ENCODE measurements at regions not wholly inside any gene's neighbourhood (a gene's known extent, or its start where the extent isn't known, plus 50 kb on each side); places are given as distances from the start of the nearest gene placed in this dataset.

- TF ChIP-seq ZNF449 (tag by site-specific recombination; IDR thresholded peaks at IDR 0.05) (no peak), BCL11A (tag by site-specific recombination; IDR thresholded peaks at IDR 0.05; ENCODE audit: low read depth) (no peak), ZNF521 (tag by site-specific recombination; IDR thresholded peaks at IDR 0.05) (no peak), REST (tag by site-specific recombination; IDR thresholded peaks at IDR 0.05) (no peak)
Measured at GRCh38 chr17:17412326-17412725, 64.5 kb upstream of the MED9 start (continued).

GRCh38 chr17:17413215-17413792 is 63.5 kb upstream of the MED9 start:
- no peak for TF ChIP-seq OSR2 (tag by site-specific recombination; IDR thresholded peaks at IDR 0.05)
- TF ChIP-seq TSHZ1 (tag by site-specific recombination; IDR thresholded peaks at IDR 0.05; ENCODE audit: borderline replicate concordance) = no peak
- TF ChIP-seq ZNF324 (tag by site-specific recombination; IDR thresholded peaks at IDR 0.05) = no peak
- TF ChIP-seq ZNF16 (tag by site-specific recombination; IDR thresholded peaks at IDR 0.05; ENCODE audit: low read depth) = no peak
- TF ChIP-seq ZNF26 (tag by site-specific recombination; IDR thresholded peaks at IDR 0.05) = no peak
- TF ChIP-seq ZSCAN4 (tag by site-specific recombination; IDR thresholded peaks at IDR 0.05) = no peak
- peak; percentile 76 for TF ChIP-seq ZNF146 (tag by site-specific recombination; IDR thresholded peaks at IDR 0.05)
- TF ChIP-seq PBX3 (CRISPR knock-in tag; IDR thresholded peaks at IDR 0.05) = no peak
- TF ChIP-seq ZNF670 (tag by site-specific recombination; IDR thresholded peaks at IDR 0.05; ENCODE audit: low read depth) = no peak
- Histone ChIP-seq H3K27ac (ENCODE audit: extremely low read depth, low read depth, low read length) (no peak overlapping the region), H3K36me3 (ENCODE audit: control insufficient read depth in 2 of 2, insufficient read depth in 1 of 2, low read length in 2 of 2) (no peaks in the 10 kb centered on the region), H3K4me1 (ENCODE audit: control insufficient read depth, insufficient read depth, low read length) (no peaks in the 10 kb centered on the region), H3K9me3 (ENCODE audit: control insufficient read depth, insufficient read depth, low read depth, low read length) (no peaks in the 10 kb centered on the region), H3K4me3 (ENCODE audit: low read depth, low read length) (no peak overlapping the region)
- CTCF ChIA-PET = interaction anchor here (0.7 to 1.3 kb wide), 2 partner anchors 26 to 56 kb away, joined by 3 read pairs; no protein-coding TSS in a partner anchor
- POLR2A ChIA-PET = interaction anchor here (0.6 kb wide), 1 partner anchor 83 kb away, joined by 3 read pairs; the partner anchor contains the start of gene RASD1
